HG03108 (cell line): ENCODE measurements at regions not wholly inside any gene's neighbourhood (a gene's known extent, or its start where the extent isn't known, plus 50 kb on each side); places are given as distances from the start of the nearest gene placed in this dataset.

ENCODE experiments used
- ATAC-seq: cut with Tn5 transposase; IDR thresholded peaks from one replicate; pipeline ENCODE4 v1.9.1; 2021; ENCODE audit warnings: moderate library complexity; ENCODE audit not compliant: unreplicated experiment

DNA sequence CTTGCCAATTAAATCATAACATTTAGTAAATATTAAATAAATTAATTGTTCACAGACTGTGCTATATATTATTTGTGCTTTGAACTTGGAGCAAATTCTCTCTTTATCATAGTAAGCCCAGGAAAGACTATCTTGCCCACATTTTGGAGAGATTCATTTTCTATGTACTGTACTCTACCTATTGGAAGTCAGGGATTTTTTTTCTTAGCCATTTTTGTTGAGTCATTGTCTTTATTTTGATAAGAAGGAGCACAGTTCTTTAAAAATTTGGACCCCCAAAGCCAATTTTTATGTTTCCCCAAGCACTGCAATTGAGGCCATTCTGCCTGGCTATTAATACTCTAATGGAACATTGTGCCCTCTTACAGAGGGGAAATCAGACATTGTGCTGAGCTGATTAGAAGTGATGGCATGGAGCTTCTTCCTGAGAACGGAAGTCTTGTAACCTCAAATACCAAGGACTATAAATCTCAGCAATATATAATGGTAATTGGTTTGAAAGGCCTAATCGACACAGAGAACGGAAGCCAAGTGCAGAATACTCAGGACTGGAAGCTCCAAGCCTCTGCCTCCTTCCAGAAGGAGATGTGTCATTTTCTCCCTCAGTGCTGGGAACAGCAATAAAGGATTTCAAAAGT is 188.8 kb upstream of the PAPPA start:
- ATAC-seq = no peak

DNA sequence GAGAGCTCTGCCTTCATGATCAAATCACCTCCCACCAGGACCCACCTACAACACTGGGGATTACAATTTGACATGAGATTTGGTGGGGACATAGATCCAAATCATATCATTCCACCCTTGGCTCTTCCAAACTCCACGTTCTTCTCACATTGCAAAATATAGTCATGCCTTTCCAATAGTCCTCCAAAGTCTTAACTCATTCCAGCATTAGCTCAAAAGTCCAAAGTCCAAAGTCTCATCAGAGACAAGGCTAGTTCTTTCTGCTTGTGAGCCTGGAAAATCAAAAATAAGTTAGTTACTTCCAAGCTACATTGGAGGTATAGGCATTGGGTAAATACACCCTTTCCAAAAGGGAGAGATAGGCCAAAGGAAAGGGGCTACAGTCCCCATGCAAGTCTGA is 186.9 kb upstream of the PAPPA start:
- ATAC-seq = no peak

DNA sequence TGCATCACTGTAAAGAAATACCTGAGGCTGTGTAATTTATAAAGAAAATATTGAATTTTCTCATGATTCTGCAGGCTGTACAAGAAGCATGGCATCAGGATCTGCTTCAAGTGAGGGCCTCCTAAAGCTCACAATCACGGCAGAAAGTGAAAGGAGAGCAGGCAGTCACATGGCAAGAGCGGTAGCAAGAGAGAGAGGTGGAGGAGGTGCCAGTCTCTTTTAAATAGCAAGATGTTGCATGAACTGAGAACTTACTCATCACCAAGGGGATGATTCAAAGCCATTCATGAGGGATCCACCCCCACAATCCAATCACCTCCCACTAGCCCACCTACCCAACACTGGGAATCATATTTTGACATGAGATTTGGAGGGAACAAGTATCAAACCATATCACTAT is 184.5 kb upstream of the PAPPA start:
- ATAC-seq = no peak

DNA sequence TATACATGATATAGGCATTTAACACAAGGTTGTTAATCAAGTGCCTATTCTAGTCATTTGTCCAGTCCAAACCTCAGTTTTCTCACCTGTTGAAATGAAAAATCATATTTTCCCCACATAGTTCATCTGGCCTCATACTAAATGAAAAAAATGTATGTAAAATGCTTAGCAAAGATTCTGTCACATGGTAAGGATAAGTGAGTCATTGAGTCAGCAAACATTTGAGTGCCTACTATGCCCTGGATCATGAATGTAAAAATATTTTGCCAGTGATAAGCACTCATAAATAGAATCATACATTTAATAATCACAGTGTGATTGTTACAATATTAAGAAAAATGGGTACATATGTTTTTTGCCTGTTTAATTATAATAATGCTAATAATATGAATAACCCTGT is 181.2 kb upstream of the PAPPA start:
- ATAC-seq = no peak

DNA sequence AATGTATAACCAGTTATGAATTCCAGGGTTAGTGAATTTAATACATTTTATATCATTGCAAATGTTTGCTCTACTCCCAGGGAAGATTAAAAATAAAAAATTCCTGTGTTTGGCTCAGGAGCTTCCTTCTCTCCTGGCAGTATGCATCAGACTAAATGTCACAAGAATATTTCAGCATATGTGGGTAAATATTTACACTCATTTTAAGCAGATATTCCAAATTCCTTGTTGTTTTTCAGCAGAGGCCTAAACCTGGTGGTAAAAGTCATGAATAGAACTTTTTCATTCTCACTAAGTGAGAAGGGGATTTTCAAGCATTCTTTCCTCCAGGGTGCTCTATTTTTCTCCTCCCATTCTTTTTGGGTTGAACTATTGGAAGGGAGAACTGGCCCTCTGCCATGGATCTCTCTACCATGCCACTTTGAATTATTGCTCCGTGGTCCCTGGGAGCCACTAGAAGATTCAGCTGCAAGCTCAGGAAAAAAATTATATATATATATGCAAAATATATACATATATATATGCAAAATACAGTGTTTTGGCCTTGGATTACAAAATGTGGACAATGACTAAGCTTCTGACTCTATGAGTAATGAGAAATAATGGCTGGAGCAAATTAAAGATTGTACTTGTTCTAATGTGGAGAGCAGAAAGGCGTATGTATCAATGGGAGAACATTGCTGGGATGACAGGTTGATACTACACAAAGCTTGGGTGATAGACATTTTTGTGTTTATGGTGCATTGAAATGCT is 180.6 kb upstream of the PAPPA start:
- no peak for ATAC-seq

DNA sequence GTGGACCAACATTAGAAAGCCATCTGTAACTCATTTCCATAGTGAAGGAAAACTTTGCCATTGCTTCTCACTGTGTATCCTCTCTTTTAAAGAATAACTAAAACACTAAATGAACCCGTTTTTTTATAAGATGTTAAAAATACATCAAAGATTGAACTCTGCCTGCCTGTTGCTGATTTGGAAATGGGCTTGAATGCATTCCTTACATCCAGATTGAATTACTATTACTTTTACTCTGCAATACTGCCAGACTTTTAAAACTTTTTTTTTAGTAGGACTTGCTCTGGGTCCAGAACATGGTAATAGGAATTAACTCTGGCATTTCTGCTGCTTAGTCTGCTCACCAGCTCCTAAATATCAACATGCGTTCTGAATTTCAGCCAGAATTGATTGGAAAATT is 176.8 kb upstream of the PAPPA start:
- ATAC-seq = no peak

DNA sequence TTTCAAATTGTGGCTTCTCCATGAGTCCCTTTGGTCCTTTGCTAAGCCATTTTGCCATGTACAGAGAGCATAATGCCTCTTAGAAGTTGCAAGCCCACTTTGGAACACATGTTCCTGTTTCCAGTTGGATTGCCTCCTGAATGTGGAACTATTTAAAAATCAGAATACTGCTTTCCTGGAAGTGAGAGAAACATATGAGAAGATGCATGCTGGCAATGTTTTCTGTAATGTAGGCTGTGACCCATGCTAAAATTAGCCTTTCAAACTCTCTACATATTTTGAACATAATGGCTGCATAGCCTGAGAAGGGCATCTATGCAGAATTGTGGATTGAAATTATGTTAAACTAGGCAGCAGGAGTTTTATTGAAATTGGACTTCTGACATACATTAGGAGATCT is 175.5 kb upstream of the PAPPA start:
- no peak for ATAC-seq

DNA sequence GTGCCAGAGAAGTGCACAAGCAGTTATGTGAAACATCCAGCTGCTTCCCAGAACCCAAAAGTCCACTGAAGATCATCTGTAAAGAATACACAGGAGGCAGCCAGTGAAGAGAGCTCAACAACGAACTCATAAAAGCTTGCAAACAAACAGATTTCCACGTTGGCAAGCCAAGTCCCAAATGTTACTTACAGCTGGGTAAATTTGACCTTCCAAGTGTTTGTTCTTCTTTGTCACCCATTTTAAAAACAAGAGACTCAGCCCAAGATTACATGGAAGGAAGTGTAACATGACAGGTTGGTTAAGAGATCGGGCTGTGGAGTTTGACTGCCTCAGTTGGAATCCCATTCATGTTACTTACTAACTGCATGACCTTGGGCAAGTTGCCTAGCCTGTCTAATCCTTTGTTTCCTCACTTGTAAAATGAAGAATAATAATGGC is 174.9 kb upstream of the PAPPA start:
- no peak for ATAC-seq

DNA sequence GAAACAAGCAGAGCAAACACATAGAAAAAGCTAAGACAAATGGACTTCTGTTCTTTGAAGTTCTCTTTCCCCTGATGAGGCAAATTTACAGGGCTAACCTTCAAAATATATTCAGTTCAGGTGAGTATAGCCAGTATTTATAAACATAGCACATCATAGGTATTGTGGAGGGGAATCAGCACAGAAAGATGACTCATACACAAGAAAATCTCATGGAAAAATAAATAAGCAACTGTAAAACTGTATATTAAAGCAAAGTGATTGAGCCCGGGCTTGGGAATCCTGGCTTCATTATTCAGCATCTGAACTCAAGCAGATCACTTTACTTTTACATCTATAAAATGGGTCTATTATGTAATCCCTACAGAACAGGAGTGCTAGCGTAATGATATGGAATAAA is 173.5 kb upstream of the PAPPA start:
- no peak for ATAC-seq

DNA sequence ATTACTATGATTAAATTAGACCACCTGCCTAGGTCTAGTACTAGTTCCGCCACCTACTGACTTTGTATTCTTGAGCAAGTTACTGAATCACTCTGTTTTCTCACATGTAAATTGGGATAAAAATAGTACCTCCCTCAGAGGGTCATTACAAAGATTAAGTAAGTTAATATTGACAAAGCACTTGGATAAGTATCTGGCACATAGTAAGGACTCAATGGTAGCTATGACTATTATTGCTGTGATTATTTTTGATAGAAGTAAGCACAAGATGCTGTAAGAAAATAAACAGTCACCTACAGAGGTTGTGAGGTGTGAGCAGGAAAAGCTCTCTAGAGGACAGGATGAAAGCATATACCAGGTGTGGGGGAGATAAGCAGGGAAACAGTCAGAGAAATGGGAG is 173.1 kb upstream of the PAPPA start:
- no peak for ATAC-seq

DNA sequence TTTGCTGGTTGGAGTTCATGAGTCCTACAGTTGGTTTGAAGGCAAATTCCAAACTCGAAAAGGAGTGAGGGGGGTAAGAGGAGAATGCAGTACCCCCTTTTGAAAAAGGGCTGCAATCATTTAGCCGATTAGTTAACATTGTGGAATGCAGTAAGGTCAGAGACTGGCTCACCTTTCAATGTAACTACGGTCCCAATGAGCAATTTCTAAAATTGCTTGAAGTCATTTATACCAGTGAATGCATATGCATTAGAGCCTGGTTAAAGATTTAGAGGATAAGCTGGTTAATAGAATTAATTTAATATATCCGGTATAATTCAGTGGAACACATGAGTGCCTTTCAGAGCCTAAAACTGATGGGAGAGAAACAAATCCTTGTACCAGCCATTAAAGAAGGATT is 172.6 kb upstream of the PAPPA start:
- no peak for ATAC-seq

DNA sequence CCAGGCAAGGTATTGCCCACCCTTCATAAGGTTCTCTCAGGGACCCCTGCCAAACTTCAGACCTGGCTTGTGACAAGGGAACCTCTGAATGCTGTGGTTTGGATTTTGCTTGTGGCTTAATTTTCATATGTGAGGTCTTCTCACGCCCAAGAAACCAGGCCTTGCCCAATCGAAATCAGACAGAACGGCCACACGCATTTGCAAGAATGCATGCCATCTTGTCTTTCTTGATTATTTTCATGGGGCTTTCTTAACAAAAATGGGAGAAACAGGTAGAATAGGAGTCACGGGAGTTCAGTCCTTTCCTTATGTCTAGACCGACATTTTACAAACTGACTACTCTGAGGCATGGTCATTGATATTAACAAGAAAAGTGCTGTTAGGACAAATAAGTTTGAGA is 170.2 kb upstream of the PAPPA start:
- no peak for ATAC-seq

DNA sequence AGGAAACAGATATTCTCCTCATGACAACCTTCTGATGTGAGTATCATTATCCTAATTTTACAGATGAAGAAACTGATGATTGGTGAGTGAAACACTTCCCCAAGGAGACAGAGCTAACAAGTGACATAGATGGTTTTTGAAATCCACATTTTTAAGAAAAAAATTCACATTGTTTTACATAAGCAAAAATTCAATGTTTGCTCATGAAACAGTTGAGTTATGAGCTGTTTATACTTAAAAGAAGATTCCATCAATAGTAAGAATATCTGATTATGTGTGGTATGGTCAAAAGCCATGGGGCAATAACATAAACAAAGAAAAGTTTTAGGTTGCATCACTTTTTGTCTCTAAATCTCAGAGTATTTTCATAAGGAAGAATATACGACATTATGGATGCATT is 167.9 kb upstream of the PAPPA start:
- no peak for ATAC-seq

DNA sequence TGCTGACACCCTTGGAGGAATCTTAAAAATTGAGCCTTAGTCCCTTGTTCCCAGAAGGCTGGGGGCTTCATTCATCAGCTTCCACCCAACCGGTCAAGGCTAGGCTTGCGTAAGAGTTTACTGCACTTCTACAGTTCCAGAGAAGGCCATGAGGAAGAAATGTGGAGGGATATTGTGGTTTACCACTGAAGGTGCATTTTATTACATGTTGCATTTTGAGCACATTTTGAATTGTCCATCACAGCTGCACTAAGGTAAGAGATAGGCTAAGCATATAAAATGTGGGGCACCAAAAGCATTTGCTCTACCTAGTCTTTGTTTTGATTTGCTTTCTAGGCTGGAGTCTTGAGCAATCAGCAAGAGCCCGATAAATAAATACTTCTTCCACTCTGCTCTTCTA is 167.1 kb upstream of the PAPPA start:
- no peak for ATAC-seq

DNA sequence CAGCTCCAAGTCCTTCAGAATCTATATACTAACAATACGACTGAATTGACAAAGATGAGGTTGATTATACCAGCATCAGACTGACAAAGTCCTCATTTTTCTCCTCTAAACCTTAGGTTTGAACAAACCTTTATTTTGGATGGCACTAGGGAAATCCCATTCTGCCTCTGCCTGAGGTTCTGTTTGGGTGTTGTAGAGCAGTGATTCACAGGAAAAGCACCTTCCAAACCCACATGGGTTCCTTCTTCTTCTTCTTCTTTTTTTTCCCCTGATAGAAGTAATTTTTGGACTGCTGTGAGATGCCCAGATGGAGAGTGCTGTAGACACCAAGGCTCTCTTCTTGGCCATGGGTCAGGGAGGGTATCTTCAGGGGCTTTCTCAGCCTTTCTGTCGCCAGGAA is 164.9 kb upstream of the PAPPA start:
- ATAC-seq = no peak

DNA sequence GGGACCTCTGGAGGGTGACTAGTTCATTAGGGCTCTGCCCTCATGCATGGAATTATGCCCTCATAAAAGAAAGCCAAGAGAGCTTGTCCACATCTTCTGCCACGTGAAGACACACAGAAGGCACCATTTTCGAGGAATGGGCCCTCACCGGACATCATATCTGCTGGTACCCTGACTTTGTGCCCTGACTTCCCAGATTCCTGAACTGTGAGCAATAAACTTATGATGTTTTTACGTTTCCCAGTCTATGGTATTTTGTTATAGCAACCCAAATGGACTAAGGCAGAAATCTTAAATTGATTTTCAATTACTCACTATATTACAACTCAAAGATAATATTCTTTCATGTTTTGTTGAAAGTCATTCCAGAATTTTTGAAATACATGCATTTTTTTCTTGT is 163.8 kb upstream of the PAPPA start:
- no peak for ATAC-seq

DNA sequence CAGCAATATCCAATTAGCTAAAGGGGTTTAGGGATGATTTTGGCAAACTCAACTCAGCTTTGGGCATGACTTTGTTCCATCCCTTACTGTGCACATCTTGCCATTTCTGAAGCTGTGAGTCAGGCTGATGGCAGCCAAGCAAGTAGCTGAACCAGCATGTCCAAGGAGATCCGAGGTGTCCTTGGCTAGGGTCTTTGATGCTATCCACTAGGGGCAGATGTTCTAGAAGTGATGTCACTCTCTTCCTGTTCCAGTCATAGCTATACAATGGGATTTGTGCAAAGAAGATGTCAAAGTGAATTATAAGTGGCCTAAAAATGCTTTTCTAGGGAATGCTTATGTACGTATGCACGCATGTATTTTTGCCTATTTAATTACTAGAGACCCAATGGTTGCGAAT is 160.8 kb upstream of the PAPPA start:
- no peak for ATAC-seq

DNA sequence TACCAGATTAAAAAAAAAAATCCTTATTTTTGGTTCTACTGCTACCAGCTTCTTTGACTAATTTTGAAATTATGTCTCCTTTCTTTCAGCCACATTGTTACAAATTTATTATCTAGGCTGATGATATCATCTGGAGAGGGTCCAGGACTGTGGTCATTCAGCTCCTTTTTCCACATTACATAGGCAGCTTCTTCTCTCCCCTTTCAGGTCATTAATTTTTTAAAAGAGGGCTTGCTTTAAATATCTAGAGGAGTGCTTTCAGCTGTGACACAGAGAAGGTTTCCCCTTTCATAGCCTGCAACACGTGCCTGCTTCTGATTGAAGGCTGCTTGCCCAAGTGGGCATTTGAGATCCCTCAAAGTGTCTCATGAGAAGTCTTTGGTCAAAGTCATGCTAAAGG is 155.7 kb upstream of the PAPPA start:
- ATAC-seq = no peak

DNA sequence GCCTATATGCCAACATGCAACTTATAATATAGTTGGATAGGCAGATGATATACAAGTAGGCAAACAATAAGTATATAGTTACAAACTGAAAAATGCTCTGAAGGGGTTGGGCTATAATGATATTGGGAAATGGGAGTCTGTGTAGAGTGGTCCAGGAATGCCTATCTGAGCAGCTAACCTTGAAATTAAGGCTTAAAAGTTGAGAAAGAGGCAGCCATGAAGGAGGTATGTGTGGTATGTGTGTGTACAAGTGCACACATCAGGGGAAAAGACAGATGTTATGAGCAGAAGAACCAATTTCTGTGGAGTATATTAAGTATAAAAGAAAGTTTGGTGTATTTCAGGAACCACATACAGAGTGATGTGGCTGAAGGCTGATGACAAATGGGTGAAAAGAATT is 154.9 kb upstream of the PAPPA start:
- no peak for ATAC-seq

DNA sequence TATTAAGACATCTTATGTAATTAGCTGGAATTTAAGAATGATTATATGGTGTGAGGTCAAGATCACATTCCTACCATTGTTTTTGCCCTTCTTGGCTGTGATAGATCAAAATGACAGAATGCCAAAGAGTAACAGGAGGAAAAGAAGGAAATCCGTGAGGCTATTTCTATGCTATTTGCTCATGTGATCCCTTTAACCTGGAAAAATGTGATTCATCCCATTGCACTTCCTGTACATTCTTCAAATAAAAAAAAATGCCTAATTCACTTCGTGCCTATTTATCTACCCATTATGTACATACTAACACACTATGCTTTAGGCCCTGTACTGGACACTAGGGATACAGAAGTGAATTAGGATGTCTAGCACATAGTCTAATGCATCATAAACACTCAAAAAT is 154.1 kb upstream of the PAPPA start:
- no peak for ATAC-seq

DNA sequence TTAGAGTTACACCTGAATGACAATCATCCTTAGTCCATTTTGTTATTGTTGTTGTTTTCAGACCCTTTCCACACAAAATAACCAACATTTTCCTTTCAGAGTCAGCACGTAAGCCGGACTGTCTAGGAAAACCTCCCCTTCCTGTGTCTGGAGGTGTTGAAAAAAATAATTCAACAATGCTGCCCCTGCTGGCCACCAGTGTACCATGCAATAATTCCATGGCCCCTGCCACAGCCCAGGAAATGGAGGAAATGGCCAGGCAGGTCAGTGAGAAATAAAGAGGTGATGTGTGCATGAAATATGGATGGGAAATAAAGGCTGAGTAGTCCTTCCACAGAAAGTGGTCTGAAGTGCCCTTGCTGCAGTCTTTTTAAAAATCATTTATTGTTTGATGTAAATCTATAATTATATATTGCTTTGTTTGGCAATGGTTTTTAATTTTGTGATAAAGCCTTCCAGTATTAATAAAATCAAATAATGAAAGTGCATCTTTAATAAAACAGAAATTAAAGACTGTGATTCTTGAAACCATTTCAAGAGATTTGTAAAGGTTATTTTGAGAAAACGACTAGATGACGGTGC is 152.8 kb upstream of the PAPPA start:
- no peak for ATAC-seq

DNA sequence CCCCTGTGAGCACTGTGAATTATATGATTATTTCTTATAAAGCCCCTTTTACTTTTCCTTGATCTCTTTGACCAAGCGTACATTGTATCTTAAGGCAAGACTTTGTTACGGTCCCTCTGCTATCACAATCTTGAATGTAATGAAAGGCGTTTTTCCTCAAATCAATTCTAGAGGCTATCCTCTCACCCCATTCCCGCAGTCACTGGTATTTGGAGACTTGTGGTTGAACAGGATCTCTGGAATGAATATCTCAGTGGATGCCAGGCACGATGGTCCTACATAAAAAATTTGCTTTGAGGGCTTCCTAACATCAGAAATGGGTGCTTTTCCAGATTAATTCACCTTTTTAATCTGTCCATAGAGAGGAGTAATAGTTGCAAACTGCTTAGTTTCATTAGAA is 151.4 kb upstream of the PAPPA start:
- no peak for ATAC-seq

DNA sequence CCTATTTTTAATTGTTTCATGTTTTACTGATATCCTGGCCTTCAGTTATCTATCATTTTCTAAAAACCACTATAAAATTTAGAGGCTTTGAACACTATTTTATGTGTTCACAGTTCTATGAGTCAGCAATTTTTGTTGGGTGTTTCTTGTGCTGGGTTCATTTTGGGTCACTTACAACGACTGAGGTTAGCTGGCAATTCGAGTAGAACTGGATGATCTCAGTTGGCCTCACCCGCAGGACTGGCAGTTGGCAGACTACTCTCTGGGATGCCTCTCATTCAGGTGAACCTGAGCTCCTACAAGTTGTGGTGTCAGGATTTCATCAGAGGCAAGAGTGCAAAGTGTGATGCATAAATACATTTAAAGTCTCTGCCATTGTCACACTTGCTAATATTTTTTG is 151.0 kb upstream of the PAPPA start:
- no peak for ATAC-seq
